HG02678 (cell line): ENCODE measurements at regions not wholly inside any gene's neighbourhood (a gene's known extent, or its start where the extent isn't known, plus 50 kb on each side); places are given as distances from the start of the nearest gene placed in this dataset.
"Not testable (repeated sequence)": the region's sequence is repeated elsewhere in the genome, so short reads cannot be mapped to it uniquely, and the experiment has no call there.

Experiments used
- ATAC-seq: cut with Tn5 transposase; IDR thresholded peaks from one replicate; pipeline ENCODE4 v1.9.1; 2021; ENCODE audit warnings: mild to moderate bottlenecking, moderate library complexity; ENCODE audit not compliant: unreplicated experiment

DNA sequence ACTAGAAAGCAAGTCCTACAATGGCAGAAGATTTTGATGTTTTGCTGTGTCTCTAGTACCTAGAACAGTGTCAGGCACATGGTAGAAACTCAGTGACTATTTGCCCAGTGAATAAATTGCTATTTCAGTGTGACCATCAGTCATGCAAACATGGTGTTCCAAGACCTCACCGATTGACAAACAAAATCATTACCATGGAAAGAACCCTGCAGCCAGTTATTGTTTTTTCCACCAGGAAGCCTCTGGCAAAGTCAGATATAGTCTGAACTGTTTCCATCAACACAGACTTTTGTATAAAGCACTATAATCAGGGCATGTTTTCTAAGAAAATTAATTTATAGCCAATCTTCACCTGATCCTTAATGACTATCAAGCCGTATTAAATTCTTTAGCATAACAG is 97.3 kb upstream of the RASSF8 start:
- ATAC-seq = no peak

- no peak for ATAC-seq
Measured at GRCh38 chr12:25864306-25865276, 93.9 kb upstream of the RASSF8 start.

GRCh38 chr12:25866586-25867378 is 91.7 kb upstream of the RASSF8 start:
- ATAC-seq = no peak

DNA sequence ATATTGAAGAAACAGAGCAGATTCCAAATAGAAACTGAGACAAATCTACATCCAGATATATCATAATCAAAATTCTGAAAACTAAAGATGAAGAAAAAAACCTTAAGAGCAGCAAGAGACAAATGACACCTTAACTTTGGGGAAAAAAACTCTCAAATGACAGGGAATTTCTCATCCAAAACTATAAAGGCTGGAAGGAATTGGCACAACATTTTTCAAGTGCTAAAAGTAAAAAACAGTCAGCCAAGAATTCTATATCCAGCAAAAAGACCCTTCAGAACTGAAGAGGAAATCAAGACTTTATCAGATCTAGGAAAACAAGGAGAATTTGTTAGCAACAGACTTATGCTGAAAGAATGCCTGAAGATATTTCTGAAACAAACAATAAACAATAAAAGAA is 90.3 kb upstream of the RASSF8 start:
- no peak for ATAC-seq

DNA sequence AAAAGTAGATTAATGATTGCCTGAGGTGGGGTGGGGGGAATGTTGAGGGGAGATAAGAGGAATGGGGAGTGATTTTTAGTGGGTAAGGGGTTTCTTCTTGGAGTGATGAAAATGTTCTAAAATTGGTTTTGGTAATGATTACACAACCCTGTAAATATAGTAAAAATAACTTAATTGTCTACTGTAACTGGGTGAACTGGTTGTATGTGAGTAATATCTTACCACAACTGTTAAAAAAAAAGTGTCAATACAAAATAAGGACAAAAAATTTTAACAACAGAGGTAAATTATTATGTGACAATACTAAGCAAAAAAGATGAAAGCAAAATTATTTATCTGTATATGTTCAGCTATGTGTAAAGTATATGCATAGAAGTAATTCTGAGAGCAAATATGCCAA is 86.3 kb upstream of the RASSF8 start:
- no peak for ATAC-seq

GRCh38 chr12:25875661-25876060 is 82.8 kb upstream of the RASSF8 start:
- no peak for ATAC-seq

- ATAC-seq = no peak
Measured at GRCh38 chr12:25876383-25877045, 82.0 kb upstream of the RASSF8 start.

DNA sequence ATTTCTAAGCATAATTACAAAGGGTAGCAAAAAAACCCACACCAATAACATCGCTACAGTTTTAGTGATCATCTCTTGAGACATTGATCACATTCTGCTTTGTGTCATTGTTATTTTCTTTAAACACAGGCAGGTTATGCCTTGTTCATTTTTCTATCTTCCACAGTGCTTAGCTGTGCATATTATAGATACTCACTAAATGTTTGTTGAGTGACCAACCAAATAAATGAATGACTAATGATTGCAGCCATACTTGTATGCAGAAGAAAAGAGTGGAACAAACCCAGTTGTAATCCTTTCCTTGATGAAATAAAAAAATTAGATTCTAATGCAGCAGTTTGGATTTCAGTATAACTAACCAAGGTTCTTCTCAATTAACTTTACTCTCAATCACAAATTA is 81.0 kb upstream of the RASSF8 start:
- no peak for ATAC-seq

GRCh38 chr12:25882266-25882665 is 76.2 kb upstream of the RASSF8 start:
- no peak for ATAC-seq

DNA sequence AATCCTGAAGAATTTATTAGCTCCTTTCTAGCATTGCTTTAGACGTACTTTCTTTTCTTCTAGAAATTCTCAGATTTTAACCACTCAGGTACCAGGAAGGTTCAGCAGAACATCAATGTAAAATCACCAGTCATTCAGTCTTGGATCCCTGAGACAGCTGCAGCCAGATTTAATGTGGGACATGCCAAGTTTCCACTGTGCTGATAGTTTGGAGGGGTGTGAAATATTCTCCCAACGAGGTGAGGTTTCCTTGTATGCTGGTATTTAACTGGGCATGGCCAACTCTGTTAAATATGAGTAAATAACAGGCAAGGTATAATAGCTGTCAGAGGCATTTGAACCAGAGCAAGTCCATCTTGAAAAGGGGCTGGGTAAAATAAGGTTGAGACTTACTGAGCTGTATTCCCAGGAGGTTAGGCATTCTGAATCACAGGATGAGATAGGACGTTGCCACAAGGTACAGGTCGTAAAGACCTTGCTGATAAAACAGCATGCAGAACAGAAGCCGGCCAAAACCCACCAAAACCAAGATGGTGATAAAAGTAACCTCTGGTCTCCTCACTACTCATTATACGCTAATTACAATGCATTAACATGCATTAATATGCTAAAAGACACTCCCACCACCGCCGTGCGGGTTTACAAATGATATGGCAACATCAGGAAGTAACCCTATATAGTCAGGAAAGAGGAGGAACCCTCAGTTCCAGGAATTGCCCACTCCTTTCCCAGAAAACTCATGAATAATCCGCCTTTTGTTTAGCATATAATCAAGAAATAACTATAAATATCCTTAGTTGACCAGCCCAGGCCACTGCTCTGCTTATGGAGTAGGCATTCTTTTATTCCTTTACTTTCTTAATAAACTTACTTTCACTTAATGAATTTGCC is 75.2 kb upstream of the RASSF8 start:
- no peak for ATAC-seq

DNA sequence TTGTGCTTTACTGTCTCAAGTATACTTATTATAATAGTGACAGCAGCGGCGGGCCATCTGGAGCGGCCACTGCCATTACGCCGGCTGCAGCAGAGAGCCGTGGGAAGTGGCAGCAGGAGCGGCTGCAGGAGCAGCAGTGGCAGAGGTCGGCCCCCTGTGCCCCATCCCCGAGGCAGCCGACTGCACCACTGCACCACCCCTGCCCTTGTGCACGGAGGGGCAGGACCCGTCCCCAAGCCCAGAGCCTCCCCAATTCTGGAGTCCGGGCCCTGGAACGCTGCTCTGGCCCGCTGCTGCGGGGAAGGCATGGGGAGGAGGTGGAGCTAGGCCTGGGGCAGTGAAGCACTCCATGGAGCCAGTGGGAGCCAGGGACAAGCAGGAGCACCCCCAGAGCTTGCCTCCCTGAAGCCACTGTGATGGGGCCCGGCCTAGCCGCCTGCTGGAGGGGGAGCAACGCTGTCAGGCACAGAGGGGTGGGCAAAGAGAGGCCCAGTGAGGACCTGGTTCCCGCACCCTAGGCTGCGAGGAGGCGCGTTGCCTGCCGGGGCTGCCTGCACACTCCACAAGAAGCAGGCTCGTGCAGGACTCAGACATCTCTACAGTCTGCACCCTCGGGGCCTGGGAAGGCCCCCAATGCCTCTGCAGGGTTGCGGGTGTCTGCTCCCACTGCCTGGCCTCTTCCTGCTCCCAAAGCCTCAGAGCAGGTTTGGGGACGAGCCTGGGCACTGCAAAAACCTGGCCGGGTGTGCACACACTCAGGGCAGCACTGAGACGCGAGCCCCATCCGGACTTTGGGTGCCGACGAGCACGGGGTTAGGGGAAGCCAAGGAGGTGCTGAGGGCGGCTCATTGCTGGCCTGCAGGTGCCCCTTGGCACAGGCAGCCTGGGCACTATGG is 74.2 kb upstream of the RASSF8 start:
- ATAC-seq = no peak

GRCh38 chr12:25884920-25885234 is 73.6 kb upstream of the RASSF8 start:
- ATAC-seq = no peak

- ATAC-seq = no peak
Measured at GRCh38 chr12:25886396-25886795, 72.1 kb upstream of the RASSF8 start.

DNA sequence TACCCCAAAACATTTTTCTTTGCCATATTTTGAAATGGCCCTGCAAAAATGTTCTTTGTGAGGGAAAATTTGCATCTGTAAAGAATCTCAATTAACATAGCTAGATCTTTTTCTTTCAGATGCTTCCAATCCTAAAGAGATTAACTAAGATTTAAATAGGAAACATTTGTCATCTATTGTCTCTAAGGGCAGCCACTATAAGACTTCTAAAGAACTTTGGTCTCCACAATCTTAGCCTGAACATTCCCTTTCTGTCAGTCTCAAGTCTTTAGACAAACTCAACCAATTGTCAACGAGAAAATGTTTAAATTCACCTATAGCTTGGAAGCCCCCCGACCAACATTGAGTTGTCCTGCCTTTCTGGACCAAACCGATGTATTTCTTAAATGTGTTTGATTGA is 71.1 kb upstream of the RASSF8 start:
- ATAC-seq = no peak

- ATAC-seq = no peak
Measured at GRCh38 chr12:25889185-25889584, 69.3 kb upstream of the RASSF8 start.

- not testable (repeated sequence) for ATAC-seq
Measured at GRCh38 chr12:25891095-25891494, 67.4 kb upstream of the RASSF8 start.

DNA sequence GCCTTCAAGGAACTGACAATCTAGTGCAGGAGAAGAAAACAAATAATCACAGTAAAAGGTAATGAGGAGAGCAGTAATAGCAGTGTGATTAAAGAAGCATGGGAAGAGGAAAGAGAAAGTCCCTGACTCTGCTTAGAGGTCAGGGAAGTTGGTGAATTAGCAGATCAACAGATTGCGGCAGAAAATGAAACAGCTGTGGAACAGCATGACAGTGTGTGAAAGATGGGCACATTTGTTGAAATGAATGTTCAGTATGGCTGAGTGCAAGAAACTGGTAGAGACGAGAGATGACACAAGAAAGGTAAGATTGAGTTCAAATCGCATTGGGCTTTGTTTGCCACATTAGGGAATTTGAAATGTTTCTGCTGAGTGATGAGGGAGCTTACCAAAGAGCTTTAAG is 63.7 kb upstream of the RASSF8 start:
- ATAC-seq = no peak

DNA sequence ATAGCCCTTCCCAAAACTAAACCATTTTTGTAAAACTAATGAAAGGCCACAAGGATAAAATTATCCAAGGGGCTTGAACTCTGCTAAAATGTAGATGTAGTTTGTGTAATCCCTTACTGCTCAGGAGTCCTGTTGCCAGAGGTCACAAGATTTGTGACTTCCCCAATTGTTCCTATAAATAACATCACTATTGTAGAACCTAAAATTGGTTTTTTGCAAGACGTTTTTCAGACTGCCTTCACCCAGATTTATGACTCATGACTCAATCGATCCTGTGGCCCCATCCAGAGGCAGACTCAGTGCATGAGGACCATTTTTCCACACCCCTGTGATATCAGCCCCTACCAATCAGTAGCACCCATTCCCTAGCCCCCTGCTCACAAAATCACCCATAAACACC is 61.5 kb upstream of the RASSF8 start:
- no peak for ATAC-seq

GRCh38 chr12:25903603-25904245 is 54.8 kb upstream of the RASSF8 start:
- no peak for ATAC-seq
